ENCODE measurements at regions not wholly inside any gene's neighbourhood (a gene's known extent, or its start where the extent isn't known, plus 50 kb on each side); places are given as distances from the start of the nearest gene placed in this dataset.

DNA sequence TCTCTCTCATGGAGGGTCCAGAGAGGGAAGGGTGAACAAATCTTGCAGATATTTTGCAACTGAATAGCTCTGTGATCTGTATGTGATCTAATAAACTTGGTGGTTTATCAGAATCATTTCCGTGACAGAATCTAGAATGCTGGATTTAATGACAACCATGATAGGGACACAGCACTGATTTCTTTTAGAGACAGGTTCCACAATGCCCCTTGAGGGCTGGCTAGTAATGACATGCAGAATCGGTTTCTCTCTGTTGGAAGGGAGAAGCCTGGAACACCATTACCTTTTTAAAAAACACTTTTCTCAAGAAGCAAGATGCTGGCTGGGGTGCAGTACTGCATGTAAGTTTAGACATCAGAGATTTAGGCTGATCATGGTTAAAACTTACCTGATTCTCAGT is 313.4 kb downstream of the CDH26 start:
- Histone ChIP-seq H3K4me2 (ENCODE audit: insufficient read depth in 1 of 2, low read depth in 2 of 2, low read length in 2 of 2) (no peak overlapping the region), H4K20me1 (replicated peaks in 1 of 2; ENCODE audit: control insufficient read depth in 1 of 2, insufficient read depth in 2 of 2, low read length in 2 of 2) (no peaks in the 10 kb centered on the region), H3K56ac (replicated peaks; ENCODE audit: insufficient read length, low read depth, low read length) (no peak overlapping the region), H3K18ac (ENCODE audit: extremely low read depth, low read length) (no peak overlapping the region), H2AK5ac (ENCODE audit: low read depth, low read length) (no peak overlapping the region), H3K14ac (ENCODE audit: insufficient read length) (no peak overlapping the region), H3K4me1 (replicated peaks in 1 of 4; ENCODE audit: control insufficient read depth in 3 of 4, insufficient read depth in 4 of 4, low read length in 3 of 4) (no peaks in the 10 kb centered on the region; a peak in 1 of 7 replicates), H2BK5ac (ENCODE audit: low read depth, low read length) (no peak overlapping the region), H3K36me3 (ENCODE audit: control insufficient read depth in 2 of 4, insufficient read depth in 4 of 4, low read length in 3 of 4) (no peaks in the 10 kb centered on the region), H3K79me2 (ENCODE audit: control insufficient read depth in 1 of 2, insufficient read depth in 2 of 2, low read length in 2 of 2) (no peaks in the 10 kb centered on the region), H4K91ac (replicated peaks; ENCODE audit: insufficient read length, low read length) (no peak overlapping the region), H3K79me1 (ENCODE audit: low read depth, low read length) (no peaks in the 10 kb centered on the region), H3K4ac (replicated peaks; ENCODE audit: insufficient read length, low read depth, low read length) (no peak overlapping the region), H4K8ac (ENCODE audit: extremely low read depth, insufficient read depth, low read length) (no peak overlapping the region), H3K27ac (ENCODE audit: low read depth, low read length) (no peak overlapping the region), H3K27me3 (replicated peaks in 1 of 4; ENCODE audit: control insufficient read depth in 3 of 4, extremely low read depth in 1 of 4, insufficient read depth in 3 of 4, low read length in 3 of 4) (no peaks in the 10 kb centered on the region; a peak in 2 of 7 replicates), H3K9me3 (ENCODE audit: insufficient read depth in 2 of 2, low read depth in 1 of 2, low read length in 1 of 2) (peaks cover 6 to 13% of the 10 kb centered on the region in 2 experiments; a peak in 1 of 4 replicates), H3K4me3 (ENCODE audit: extremely low read depth in 1 of 4, insufficient read depth in 2 of 4, low read depth in 3 of 4, low read length in 4 of 4) (no peak overlapping the region), H2AFZ (ENCODE audit: low read length) (no peak overlapping the region), H2BK120ac (replicated peaks; ENCODE audit: low read depth, low read length) (no peak overlapping the region), H2BK12ac (ENCODE audit: low read depth, low read length) (no peak overlapping the region), H4K5ac (ENCODE audit: insufficient read length, low read depth, low read length) (no peak overlapping the region), H3K23me2 (ENCODE audit: low read depth, low read length) (no peaks in the 10 kb centered on the region), H2BK20ac (ENCODE audit: low read length) (no peak overlapping the region), H3K23ac (ENCODE audit: insufficient read length) (no peak overlapping the region), H3K9ac (replicated peaks in 1 of 4; ENCODE audit: extremely low read depth in 1 of 4, low read depth in 3 of 4, low read length in 3 of 4) (no peak overlapping the region), H2BK15ac (ENCODE audit: low read length) (no peak overlapping the region)
- ChIA-PET POLR2A (ENCODE audit: partially characterized antibody) (no interaction called here), CTCF (ENCODE audit: partially characterized antibody) (no interaction called here)
- FAIRE-seq (peak; percentile 63), DNase-seq (ENCODE audit: low read depth in 1 of 2, low spot score in 2 of 2) (no peak)
- 41% methylated on average over 2 of the region's 2 CpGs; no CpG with 5 or more reads in 1 of the 2 experiments for WGBS, 2 experiments (ENCODE audit: extremely low coverage in 1 of 2, insufficient coverage in 1 of 2, insufficient read length in 1 of 2, insufficient replicate concordance in 2 of 2, low coverage in 1 of 2, low lambda C conversion rate in 2 of 2, missing lambda C conversion rate in 1 of 2)
- TF ChIP-seq, protein P1, sequence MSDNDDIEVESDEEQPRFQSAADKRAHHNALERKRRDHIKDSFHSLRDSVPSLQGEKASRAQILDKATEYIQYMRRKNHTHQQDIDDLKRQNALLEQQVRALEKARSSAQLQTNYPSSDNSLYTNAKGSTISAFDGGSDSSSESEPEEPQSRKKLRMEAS (IDR thresholded peaks at IDR 0.05): no peak
- TF ChIP-seq KDM1A (IDR thresholded peaks at IDR 0.05; ENCODE audit: borderline replicate concordance, low read length) (no peak), POLR2AphosphoS5 (IDR thresholded peaks at IDR 0.05; ENCODE audit: low read depth, low read length) (no peak), JUN (IDR thresholded peaks at IDR 0.05; ENCODE audit: low read depth, low read length) (no peak), RAD21 (IDR thresholded peaks at IDR 0.05 in 1 of 2, conservative IDR thresholded peaks at IDR 0.05 in 1 of 2; ENCODE audit: low read depth in 2 of 2, low read length in 2 of 2) (peak; percentile 3 to 23; a peak in 1 of 4 replicates), BCL11A (IDR thresholded peaks at IDR 0.05; ENCODE audit: low read depth in 2 of 2, low read length in 2 of 2) (no peak), SAP30 (IDR thresholded peaks at IDR 0.05; ENCODE audit: insufficient read depth, insufficient replicate concordance, low read length) (no peak), BACH1 (IDR thresholded peaks at IDR 0.05; ENCODE audit: low read length) (no peak), CHD2 (IDR thresholded peaks at IDR 0.05; ENCODE audit: low read length) (no peak), RBBP5 (IDR thresholded peaks at IDR 0.05; ENCODE audit: borderline replicate concordance, low read depth, low read length) (no peak)
- TF ChIP-seq, protein P2, sequence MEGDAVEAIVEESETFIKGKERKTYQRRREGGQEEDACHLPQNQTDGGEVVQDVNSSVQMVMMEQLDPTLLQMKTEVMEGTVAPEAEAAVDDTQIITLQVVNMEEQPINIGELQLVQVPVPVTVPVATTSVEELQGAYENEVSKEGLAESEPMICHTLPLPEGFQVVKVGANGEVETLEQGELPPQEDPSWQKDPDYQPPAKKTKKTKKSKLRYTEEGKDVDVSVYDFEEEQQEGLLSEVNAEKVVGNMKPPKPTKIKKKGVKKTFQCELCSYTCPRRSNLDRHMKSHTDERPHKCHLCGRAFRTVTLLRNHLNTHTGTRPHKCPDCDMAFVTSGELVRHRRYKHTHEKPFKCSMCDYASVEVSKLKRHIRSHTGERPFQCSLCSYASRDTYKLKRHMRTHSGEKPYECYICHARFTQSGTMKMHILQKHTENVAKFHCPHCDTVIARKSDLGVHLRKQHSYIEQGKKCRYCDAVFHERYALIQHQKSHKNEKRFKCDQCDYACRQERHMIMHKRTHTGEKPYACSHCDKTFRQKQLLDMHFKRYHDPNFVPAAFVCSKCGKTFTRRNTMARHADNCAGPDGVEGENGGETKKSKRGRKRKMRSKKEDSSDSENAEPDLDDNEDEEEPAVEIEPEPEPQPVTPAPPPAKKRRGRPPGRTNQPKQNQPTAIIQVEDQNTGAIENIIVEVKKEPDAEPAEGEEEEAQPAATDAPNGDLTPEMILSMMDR (IDR thresholded peaks at IDR 0.05; ENCODE audit: control extremely low read depth in 1 of 3, insufficient read depth in 1 of 3, low read depth in 1 of 3, low read length in 3 of 3): peak in 2 of 3 experiments; percentile 25 to 31; a peak in 2 of 4 replicates

All from H1 (cell line).